Right lobe of liver (tissue), 6 donors: ENCODE measurements at regions not wholly inside any gene's neighbourhood (a gene's known extent, or its start where the extent isn't known, plus 50 kb on each side); places are given as distances from the start of the nearest gene placed in this dataset.
"Not testable (repeated sequence)": the region's sequence is repeated elsewhere in the genome, so short reads cannot be mapped to it uniquely, and the experiment has no call there.

ENCODE experiments used
- ATAC-seq, 4 donors: fragments of 200-7000 bp; cut with Tn5 transposase; one replicate each; pipeline ENCODE4 v1.9.1; 2020; ENCODE audit warnings: mild to moderate bottlenecking in 4 of 4, moderate library complexity in 4 of 4
- DNase-seq, 3 donors: peaks; one replicate each; pipeline ENCODE4 v3.0.0-alpha.2; 2020
- H3K27ac ChIP-seq, 3 donors: fragments of 200-600 bp; one replicate each; pipeline ENCODE4 v1.8.0; 2022
- H3K27me3 ChIP-seq, 2 donors: fragments of 200-600 bp; one replicate each; pipeline ENCODE4 v1.8.0; 2022
- H3K36me3 ChIP-seq, 4 donors: fragments of 200-600 bp; sonication (generic) in 1 of 4; one replicate each; pipeline versions ENCODE4 v1.5.1 to v1.8.0; 2017 to 2022; ENCODE audit warnings: control low read depth in 1 of 4
- H3K4me1 ChIP-seq, 4 donors: fragments of 200-600 bp; sonication (generic) in 1 of 4; one replicate each; pipeline versions ENCODE4 v1.5.1 to v1.8.0; 2017 to 2022; ENCODE audit warnings: control low read depth in 1 of 4
- H3K4me3 ChIP-seq, 3 donors: fragments of 200-600 bp; one replicate each; pipeline ENCODE4 v1.8.0; 2022
- H3K9me3 ChIP-seq, 4 donors: fragments of 200-600 bp; sonication (generic) in 1 of 4; one replicate each; pipeline versions ENCODE4 v1.5.1 to v1.8.0; 2017 to 2022; ENCODE audit warnings: control low read depth in 1 of 4
- POLR2A ChIP-seq: fragments of 450-650 bp; IDR thresholded peaks from one replicate; pipeline ENCODE4 v1.6.1; 2017; ENCODE audit warnings: antibody characterized with exemption, mild to moderate bottlenecking
- WGBS: methylation state at CpG from one replicate; pipeline ENCODE4 v1.1.6; 2018; ENCODE audit warnings: low coverage, low lambda C conversion rate; ENCODE audit not compliant: insufficient coverage; ENCODE audit errors: missing lambda C conversion rate; 5-methylcytosine and 5-hydroxymethylcytosine counted together
- intact Hi-C, 2 donors: fragments of 100-400 bp; cut with DNase I; formaldehyde crosslinking; loops; one replicate each; pipeline versions ENCODE4 v1.11.2 to v1.14.1; 2022
- TF ChIP-seq, protein P1 (sequence below), 4 donors: fragments of 200-600 bp in 3 of 4; fragments of 450-650 bp in 1 of 4; IDR thresholded peaks; one replicate each; pipeline versions ENCODE4 v1.5.1 to v1.8.0; 2016 to 2022; ENCODE audit warnings: antibody characterized with exemption in 4 of 4, mild to moderate bottlenecking in 2 of 4
- donor health status: DM: no; HTN: yes; CAD: no.
- donor health status: DM: no; HTN: no; CAD: no.
- donor health status: DM: no; HTN: no; CAD: no.
- donor health status: DM: no; HTN: yes; CAD: no.
- donor health status: DM: no; HTN: yes; CAD: no.

- TF ChIP-seq, protein P1, sequence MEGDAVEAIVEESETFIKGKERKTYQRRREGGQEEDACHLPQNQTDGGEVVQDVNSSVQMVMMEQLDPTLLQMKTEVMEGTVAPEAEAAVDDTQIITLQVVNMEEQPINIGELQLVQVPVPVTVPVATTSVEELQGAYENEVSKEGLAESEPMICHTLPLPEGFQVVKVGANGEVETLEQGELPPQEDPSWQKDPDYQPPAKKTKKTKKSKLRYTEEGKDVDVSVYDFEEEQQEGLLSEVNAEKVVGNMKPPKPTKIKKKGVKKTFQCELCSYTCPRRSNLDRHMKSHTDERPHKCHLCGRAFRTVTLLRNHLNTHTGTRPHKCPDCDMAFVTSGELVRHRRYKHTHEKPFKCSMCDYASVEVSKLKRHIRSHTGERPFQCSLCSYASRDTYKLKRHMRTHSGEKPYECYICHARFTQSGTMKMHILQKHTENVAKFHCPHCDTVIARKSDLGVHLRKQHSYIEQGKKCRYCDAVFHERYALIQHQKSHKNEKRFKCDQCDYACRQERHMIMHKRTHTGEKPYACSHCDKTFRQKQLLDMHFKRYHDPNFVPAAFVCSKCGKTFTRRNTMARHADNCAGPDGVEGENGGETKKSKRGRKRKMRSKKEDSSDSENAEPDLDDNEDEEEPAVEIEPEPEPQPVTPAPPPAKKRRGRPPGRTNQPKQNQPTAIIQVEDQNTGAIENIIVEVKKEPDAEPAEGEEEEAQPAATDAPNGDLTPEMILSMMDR (IDR thresholded peaks at IDR 0.05), result no peak
- no peak for TF ChIP-seq POLR2A
- peak in 1 of 4 donors; percentile 14 for ATAC-seq
- no peak overlapping the region for H3K27ac ChIP-seq
These were observed 446.0 kb downstream of the PTPRU start for GRCh38 chr1:29682171-29682918.

DNA sequence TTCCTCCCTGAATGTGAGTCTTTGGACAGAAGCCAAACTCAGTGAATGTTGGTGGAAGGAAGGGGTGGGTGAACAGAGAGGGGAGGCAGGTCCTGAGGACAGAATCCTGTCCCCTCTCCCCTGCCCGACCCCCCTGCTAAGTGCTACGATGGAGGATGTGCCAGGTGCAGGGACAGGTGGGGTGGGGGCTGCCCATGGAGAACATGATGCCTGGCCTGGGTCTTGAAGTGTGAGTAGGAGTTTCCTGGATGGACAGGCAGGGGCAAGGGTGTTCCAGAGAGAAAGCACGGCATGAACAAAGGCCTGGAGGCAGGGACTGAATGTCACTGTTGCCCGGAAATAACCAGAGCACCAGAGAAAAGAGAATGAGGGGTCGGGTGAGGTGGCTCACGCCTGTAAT, 445.1 kb downstream of the PTPRU start:
- H3K4me3 ChIP-seq, DNase-seq, H3K9me3 ChIP-seq, H3K27ac ChIP-seq, intact Hi-C loops, H3K4me1 ChIP-seq, ATAC-seq, H3K36me3 ChIP-seq, H3K27me3 ChIP-seq: not testable (repeated sequence)
- 50% methylated on average over 3 of the region's 6 CpGs for WGBS

More at GRCh38 chr1:29682171-29682918, 446.0 kb downstream of the PTPRU start:
- no peak for DNase-seq
- 11% methylated on average over 3 of the region's 10 CpGs for WGBS
- intact Hi-C loops, result no loop called here
- Histone ChIP-seq H3K27me3 (no peaks in the 10 kb centered on the region), H3K4me1 (no peaks in the 10 kb centered on the region), H3K4me3 (no peak overlapping the region), H3K9me3 (no peaks in the 10 kb centered on the region), H3K36me3 (no peaks in the 10 kb centered on the region)

- no peak for DNase-seq
- H3K27ac ChIP-seq, result no peak overlapping the region
- no peak overlapping the region for H3K4me3 ChIP-seq
- no peaks in the 10 kb centered on the region for H3K4me1 ChIP-seq
- ATAC-seq, result no peak
- no peaks in the 10 kb centered on the region for H3K27me3 ChIP-seq
- intact Hi-C loops, result no loop called here
- H3K36me3 ChIP-seq, result no peaks in the 10 kb centered on the region
- no peak for TF ChIP-seq POLR2A
- TF ChIP-seq, protein P1 (IDR thresholded peaks at IDR 0.05), result no peak
- no peaks in the 10 kb centered on the region for H3K9me3 ChIP-seq
- WGBS, result 68% methylated on average over 3 of the region's 11 CpGs
These were observed 443.7 kb downstream of the PTPRU start for GRCh38 chr1:29679828-29680558.

GRCh38 chr1:29679316-29679715, 443.0 kb downstream of the PTPRU start:
- intact Hi-C loops, result no loop called here
- no CpG with 5 or more reads among the region's 5 CpGs for WGBS
- H3K36me3 ChIP-seq, result no peaks in the 10 kb centered on the region
- no peaks in the 10 kb centered on the region for H3K4me1 ChIP-seq
- H3K27me3 ChIP-seq, result no peaks in the 10 kb centered on the region
- no peak for DNase-seq
- no peak for ATAC-seq
- H3K9me3 ChIP-seq, result no peaks in the 10 kb centered on the region
- H3K27ac ChIP-seq, result no peak overlapping the region
- no peak overlapping the region for H3K4me3 ChIP-seq
- TF ChIP-seq, protein P1 (IDR thresholded peaks at IDR 0.05), result no peak
- TF ChIP-seq POLR2A, result no peak
